ENCODE measurements at regions not wholly inside any gene's neighbourhood (a gene's known extent, or its start where the extent isn't known, plus 50 kb on each side); places are given as distances from the start of the nearest gene placed in this dataset.

DNA sequence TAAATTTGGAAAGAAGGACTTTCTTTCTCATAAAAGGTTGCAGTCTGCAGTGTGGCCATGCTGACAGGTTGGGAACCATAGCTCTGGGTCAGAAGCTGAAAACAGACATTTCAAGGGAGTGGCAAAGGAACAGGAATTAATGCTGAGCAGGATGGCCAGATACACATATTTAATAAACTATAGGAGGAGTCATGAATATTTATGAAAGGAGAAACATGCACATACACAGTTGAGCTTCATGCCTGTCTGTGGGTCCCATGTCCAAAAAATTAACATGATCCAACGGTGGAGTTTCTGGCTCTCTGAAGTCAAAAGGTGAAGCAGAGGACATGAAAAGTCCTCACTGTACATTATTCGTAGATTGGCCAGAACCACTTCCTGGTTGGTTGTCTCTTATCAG lies 2556.0 kb downstream of the PCDH9 start:
- Mint-ChIP-seq H3K27me3 (ENCODE audit: insufficient read depth, low read depth, poor library complexity) (peaks cover 2% of the 10 kb centered on the region), H3K4me3 (no peak overlapping the region), H3K4me1 (no peaks in the 10 kb centered on the region), H3K27ac (no peak overlapping the region), H3K9me3 (no peaks in the 10 kb centered on the region; the same call in 2 of the 3 replicates), H3K36me3 (ENCODE audit: low read depth) (no peaks in the 10 kb centered on the region)
- Histone ChIP-seq H3K4me1 (ENCODE audit: insufficient read depth) (no peaks in the 10 kb centered on the region; the same call in 1 of the 2 replicates), H3F3A (replicated peaks; ENCODE audit: low read depth) (no peaks in the 10 kb centered on the region), H3K9me2 (ENCODE audit: insufficient read depth) (no peaks in the 10 kb centered on the region), H2AFZ (no peak overlapping the region; the same call in 1 of the 2 replicates), H4K20me1 (replicated peaks; ENCODE audit: insufficient read depth) (no peaks in the 10 kb centered on the region), H3K4me3 (no peak overlapping the region), H3K27me3 (ENCODE audit: insufficient read depth) (no peaks in the 10 kb centered on the region), H3K79me2 (replicated peaks; ENCODE audit: insufficient read depth) (no peaks in the 10 kb centered on the region), H3K27ac (ENCODE audit: low read depth) (no peak overlapping the region), H3K36me3 (ENCODE audit: insufficient read depth) (no peaks in the 10 kb centered on the region), H3K4me2 (no peak overlapping the region)
- ATAC-seq (no peak), DNase-seq (ENCODE audit: low spot score) (no peak)
- TF ChIP-seq, protein P1, sequence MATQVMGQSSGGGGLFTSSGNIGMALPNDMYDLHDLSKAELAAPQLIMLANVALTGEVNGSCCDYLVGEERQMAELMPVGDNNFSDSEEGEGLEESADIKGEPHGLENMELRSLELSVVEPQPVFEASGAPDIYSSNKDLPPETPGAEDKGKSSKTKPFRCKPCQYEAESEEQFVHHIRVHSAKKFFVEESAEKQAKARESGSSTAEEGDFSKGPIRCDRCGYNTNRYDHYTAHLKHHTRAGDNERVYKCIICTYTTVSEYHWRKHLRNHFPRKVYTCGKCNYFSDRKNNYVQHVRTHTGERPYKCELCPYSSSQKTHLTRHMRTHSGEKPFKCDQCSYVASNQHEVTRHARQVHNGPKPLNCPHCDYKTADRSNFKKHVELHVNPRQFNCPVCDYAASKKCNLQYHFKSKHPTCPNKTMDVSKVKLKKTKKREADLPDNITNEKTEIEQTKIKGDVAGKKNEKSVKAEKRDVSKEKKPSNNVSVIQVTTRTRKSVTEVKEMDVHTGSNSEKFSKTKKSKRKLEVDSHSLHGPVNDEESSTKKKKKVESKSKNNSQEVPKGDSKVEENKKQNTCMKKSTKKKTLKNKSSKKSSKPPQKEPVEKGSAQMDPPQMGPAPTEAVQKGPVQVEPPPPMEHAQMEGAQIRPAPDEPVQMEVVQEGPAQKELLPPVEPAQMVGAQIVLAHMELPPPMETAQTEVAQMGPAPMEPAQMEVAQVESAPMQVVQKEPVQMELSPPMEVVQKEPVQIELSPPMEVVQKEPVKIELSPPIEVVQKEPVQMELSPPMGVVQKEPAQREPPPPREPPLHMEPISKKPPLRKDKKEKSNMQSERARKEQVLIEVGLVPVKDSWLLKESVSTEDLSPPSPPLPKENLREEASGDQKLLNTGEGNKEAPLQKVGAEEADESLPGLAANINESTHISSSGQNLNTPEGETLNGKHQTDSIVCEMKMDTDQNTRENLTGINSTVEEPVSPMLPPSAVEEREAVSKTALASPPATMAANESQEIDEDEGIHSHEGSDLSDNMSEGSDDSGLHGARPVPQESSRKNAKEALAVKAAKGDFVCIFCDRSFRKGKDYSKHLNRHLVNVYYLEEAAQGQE (IDR thresholded peaks at IDR 0.05; ENCODE audit: unreplicated experiment) = no peak
- TF ChIP-seq, protein P2, sequence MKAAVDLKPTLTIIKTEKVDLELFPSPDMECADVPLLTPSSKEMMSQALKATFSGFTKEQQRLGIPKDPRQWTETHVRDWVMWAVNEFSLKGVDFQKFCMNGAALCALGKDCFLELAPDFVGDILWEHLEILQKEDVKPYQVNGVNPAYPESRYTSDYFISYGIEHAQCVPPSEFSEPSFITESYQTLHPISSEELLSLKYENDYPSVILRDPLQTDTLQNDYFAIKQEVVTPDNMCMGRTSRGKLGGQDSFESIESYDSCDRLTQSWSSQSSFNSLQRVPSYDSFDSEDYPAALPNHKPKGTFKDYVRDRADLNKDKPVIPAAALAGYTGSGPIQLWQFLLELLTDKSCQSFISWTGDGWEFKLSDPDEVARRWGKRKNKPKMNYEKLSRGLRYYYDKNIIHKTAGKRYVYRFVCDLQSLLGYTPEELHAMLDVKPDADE (IDR thresholded peaks at IDR 0.05) = no peak
- TF ChIP-seq JUNB (IDR thresholded peaks at IDR 0.05; ENCODE audit: unreplicated experiment) = no peak
- TF ChIP-seq ZNF331 (CRISPR knock-in tag; IDR thresholded peaks at IDR 0.05; ENCODE audit: low read depth) = no peak
- no peak for TF ChIP-seq CREB1 (CRISPR knock-in tag; IDR thresholded peaks at IDR 0.05; ENCODE audit: low read depth)
- no peak for TF ChIP-seq EZH2 (IDR thresholded peaks at IDR 0.05; ENCODE audit: low read depth, unreplicated experiment)
- TF ChIP-seq, protein P3, sequence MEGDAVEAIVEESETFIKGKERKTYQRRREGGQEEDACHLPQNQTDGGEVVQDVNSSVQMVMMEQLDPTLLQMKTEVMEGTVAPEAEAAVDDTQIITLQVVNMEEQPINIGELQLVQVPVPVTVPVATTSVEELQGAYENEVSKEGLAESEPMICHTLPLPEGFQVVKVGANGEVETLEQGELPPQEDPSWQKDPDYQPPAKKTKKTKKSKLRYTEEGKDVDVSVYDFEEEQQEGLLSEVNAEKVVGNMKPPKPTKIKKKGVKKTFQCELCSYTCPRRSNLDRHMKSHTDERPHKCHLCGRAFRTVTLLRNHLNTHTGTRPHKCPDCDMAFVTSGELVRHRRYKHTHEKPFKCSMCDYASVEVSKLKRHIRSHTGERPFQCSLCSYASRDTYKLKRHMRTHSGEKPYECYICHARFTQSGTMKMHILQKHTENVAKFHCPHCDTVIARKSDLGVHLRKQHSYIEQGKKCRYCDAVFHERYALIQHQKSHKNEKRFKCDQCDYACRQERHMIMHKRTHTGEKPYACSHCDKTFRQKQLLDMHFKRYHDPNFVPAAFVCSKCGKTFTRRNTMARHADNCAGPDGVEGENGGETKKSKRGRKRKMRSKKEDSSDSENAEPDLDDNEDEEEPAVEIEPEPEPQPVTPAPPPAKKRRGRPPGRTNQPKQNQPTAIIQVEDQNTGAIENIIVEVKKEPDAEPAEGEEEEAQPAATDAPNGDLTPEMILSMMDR (conservative IDR thresholded peaks at IDR 0.05; ENCODE audit: low read depth in 2 of 2) = no peak
- no peak for TF ChIP-seq STAT1 (IDR thresholded peaks at IDR 0.05; ENCODE audit: unreplicated experiment)
- TF ChIP-seq POLR2AphosphoS5 (IDR thresholded peaks at IDR 0.05; ENCODE audit: low read depth) = no peak
- TF ChIP-seq, protein P4, sequence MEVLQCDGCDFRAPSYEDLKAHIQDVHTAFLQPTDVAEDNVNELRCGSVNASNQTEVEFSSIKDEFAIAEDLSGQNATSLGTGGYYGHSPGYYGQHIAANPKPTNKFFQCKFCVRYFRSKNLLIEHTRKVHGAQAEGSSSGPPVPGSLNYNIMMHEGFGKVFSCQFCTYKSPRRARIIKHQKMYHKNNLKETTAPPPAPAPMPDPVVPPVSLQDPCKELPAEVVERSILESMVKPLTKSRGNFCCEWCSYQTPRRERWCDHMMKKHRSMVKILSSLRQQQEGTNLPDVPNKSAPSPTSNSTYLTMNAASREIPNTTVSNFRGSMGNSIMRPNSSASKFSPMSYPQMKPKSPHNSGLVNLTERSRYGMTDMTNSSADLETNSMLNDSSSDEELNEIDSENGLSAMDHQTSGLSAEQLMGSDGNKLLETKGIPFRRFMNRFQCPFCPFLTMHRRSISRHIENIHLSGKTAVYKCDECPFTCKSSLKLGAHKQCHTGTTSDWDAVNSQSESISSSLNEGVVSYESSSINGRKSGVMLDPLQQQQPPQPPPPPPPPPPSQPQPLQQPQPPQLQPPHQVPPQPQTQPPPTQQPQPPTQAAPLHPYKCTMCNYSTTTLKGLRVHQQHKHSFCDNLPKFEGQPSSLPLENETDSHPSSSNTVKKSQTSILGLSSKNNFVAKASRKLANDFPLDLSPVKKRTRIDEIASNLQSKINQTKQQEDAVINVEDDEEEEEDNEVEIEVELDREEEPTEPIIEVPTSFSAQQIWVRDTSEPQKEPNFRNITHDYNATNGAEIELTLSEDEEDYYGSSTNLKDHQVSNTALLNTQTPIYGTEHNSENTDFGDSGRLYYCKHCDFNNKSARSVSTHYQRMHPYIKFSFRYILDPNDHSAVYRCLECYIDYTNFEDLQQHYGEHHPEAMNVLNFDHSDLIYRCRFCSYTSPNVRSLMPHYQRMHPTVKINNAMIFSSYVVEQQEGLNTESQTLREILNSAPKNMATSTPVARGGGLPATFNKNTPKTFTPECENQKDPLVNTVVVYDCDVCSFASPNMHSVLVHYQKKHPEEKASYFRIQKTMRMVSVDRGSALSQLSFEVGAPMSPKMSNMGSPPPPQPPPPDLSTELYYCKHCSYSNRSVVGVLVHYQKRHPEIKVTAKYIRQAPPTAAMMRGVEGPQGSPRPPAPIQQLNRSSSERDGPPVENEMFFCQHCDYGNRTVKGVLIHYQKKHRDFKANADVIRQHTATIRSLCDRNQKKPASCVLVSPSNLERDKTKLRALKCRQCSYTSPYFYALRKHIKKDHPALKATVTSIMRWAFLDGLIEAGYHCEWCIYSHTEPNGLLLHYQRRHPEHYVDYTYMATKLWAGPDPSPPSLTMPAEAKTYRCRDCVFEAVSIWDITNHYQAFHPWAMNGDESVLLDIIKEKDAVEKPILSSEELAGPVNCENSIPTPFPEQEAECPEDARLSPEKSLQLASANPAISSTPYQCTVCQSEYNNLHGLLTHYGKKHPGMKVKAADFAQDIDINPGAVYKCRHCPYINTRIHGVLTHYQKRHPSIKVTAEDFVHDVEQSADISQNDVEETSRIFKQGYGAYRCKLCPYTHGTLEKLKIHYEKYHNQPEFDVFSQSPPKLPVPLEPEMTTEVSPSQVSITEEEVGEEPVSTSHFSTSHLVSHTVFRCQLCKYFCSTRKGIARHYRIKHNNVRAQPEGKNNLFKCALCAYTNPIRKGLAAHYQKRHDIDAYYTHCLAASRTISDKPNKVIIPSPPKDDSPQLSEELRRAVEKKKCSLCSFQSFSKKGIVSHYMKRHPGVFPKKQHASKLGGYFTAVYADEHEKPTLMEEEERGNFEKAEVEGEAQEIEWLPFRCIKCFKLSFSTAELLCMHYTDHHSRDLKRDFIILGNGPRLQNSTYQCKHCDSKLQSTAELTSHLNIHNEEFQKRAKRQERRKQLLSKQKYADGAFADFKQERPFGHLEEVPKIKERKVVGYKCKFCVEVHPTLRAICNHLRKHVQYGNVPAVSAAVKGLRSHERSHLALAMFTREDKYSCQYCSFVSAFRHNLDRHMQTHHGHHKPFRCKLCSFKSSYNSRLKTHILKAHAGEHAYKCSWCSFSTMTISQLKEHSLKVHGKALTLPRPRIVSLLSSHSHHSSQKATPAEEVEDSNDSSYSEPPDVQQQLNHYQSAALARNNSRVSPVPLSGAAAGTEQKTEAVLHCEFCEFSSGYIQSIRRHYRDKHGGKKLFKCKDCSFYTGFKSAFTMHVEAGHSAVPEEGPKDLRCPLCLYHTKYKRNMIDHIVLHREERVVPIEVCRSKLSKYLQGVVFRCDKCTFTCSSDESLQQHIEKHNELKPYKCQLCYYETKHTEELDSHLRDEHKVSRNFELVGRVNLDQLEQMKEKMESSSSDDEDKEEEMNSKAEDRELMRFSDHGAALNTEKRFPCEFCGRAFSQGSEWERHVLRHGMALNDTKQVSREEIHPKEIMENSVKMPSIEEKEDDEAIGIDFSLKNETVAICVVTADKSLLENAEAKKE (CRISPR knock-in tag; IDR thresholded peaks at IDR 0.05) = no peak
- TF ChIP-seq EZH2phosphoT487 (IDR thresholded peaks at IDR 0.05; ENCODE audit: unreplicated experiment) = no peak
- TF ChIP-seq ZNF114 (CRISPR knock-in tag; IDR thresholded peaks at IDR 0.05) = no peak
- TF ChIP-seq NANOG (IDR thresholded peaks at IDR 0.05; ENCODE audit: borderline replicate concordance) = no peak

Measured in GM23338 (cell line).